Fibroblast of pulmonary artery (primary cell): ENCODE measurements at regions not wholly inside any gene's neighbourhood (a gene's known extent, or its start where the extent isn't known, plus 50 kb on each side); places are given as distances from the start of the nearest gene placed in this dataset.

ENCODE experiments used
- DNase-seq: peaks from one replicate; pipeline ENCODE4 v3.0.0-alpha.2; 2010; ENCODE audit warnings: low read depth
- H3K4me3 ChIP-seq: replicated peaks from 2 replicates; pipeline ENCODE4 v1.5.1; 2011; ENCODE audit warnings: low read depth, mild to moderate bottlenecking, control low read depth, low read length, moderate library complexity
- TF ChIP-seq, protein P1 (sequence below): IDR thresholded peaks from 2 replicates; pipeline ENCODE4 v1.5.1; 2011; ENCODE audit warnings: mild to moderate bottlenecking, control low read depth, low read length, inconsistent platforms; ENCODE audit errors: missing control alignments

DNA sequence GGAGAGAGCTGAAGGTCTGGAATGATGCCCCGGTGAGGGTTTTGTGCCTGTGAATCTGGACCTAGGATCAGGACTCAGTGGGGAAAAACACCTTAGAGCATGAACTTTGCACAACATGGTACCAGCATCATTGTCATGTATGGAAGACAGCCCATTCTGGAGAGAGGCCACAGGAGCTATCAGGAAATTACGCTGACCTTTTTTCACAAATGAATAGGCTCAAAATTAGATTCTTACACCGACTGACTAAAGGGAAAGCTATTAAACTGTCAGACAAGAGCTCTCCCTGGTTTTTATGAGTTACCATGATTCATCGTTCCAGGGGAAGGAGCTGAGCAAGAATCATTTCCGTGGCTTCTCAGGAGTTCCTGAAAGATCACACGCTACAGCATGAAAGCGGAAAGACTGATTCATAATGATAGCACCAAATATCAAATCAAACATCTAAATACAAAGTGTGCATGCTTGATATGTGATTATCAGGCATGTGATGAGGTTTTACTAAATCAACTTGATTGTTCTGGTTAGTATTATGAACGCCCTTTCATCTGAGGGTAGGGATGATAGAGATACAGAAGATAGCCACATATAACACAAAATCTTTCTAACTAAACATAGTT, 224.9 kb upstream of the SMLR1 start:
- DNase-seq, result peak; percentile 85
- H3K4me3 ChIP-seq, result no peak overlapping the region
- TF ChIP-seq, protein P1, sequence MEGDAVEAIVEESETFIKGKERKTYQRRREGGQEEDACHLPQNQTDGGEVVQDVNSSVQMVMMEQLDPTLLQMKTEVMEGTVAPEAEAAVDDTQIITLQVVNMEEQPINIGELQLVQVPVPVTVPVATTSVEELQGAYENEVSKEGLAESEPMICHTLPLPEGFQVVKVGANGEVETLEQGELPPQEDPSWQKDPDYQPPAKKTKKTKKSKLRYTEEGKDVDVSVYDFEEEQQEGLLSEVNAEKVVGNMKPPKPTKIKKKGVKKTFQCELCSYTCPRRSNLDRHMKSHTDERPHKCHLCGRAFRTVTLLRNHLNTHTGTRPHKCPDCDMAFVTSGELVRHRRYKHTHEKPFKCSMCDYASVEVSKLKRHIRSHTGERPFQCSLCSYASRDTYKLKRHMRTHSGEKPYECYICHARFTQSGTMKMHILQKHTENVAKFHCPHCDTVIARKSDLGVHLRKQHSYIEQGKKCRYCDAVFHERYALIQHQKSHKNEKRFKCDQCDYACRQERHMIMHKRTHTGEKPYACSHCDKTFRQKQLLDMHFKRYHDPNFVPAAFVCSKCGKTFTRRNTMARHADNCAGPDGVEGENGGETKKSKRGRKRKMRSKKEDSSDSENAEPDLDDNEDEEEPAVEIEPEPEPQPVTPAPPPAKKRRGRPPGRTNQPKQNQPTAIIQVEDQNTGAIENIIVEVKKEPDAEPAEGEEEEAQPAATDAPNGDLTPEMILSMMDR, result no peak

DNA sequence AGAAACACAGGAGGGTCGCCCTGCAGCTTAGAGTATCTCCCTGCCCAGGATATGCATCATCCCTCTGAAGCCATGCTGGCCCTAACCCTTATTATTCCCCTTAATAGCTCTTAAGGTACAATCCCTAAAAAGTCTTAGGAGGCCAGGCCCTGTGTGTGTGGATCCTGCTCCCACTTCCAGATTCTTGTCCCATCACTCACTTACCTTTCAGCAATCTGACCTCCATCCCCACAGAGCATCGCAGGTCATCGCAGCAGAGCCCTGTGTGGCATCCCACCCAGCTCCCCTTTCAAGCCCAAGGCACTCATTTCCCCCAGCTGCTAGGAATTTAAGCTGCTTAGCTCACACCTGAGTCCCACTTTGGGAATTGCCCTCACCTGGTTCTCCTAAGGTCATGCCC, 223.8 kb upstream of the SMLR1 start:
- no peak for DNase-seq
- TF ChIP-seq, protein P1, result no peak
- no peak overlapping the region for H3K4me3 ChIP-seq

DNA sequence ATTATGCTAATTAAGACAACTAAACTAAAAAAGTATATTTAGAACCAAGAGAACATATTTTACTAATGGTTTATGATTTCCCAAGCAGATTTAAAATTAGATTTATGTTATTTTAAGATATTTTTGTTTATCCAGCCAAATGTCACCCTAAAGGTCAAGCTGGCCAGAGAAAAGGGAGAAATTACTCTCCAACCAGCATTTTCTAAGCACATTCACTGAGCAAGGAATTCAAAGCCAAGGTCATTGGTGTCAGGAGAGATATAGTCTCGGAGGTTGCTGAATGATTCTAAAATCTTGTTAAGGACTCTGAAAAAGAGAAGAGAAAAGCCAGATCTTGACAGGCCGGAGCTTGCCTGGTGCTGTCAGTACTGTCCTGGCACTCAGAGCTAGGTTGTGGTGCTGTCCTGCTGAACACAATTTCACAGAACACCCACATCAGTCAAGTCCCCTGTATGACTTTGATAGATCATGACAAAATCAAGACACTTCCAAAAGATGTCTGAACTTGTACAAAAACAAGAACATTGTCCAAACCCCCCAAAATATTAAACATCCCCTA, 222.3 kb upstream of the SMLR1 start:
- no peak for DNase-seq
- TF ChIP-seq, protein P1, result no peak

DNA sequence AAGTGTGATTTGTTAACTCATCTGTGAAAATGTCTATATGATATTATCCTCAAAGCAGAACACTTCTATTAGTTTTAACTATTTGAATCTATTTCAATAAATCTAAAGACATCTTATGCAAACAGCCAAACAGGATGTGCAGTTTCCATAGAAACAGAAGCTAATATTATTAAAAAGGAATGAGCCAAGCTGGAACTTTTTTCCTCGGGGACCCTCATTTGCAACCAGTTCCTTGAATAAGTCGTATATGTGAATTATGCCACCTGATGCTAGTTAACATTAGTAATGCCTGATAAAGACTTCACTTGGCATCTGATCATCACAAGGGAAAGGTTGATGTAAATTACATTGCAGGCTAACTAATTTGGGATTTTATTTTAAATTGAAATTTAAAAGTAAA, 216.9 kb upstream of the SMLR1 start:
- TF ChIP-seq, protein P1, result no peak
- peak; percentile 31 for DNase-seq
- H3K4me3 ChIP-seq, result no peak overlapping the region

More for the DNA sequence above, 222.3 kb upstream of the SMLR1 start:
- H3K4me3 ChIP-seq, result no peak overlapping the region

DNA sequence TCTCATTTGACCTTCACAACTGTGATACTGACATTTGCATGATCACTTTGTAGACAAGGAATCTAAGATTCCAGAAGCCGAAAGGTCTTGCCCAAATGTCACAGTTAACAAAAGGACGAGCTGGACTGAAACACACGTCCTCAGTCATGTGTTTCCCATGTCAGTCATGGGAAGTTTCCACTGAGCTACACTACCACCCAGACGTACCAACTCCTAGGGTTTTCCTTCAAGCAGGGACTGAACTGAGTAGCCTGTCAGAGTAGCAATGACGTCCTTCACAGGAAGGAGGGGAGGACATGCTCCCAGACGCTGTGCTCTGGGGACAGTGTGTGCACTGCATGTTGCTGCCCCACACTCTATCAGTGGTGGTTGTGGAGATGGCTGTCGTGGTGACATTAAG, 215.8 kb upstream of the SMLR1 start:
- TF ChIP-seq, protein P1, result no peak
- no peak overlapping the region for H3K4me3 ChIP-seq
- no peak for DNase-seq

DNA sequence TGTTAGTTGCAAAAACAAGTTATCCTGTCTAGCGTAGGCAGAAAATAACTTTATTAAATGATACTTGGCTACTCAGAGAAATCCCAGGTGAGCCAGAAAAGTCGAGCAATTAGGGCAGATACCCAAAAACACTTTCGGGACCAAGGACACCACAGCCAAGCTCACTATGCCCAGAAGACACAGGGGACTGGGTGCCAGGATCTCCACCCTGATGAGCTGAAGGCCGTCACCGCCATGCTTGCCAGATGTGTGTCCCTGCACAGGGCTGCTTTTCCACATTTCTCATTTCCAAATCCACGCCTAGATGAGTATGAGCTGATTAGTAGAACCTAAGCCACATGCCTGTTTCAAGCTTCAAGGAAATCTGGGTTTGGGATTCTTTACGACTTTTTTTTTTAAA, 214.0 kb upstream of the SMLR1 start:
- DNase-seq, result no peak
- TF ChIP-seq, protein P1, result no peak
- H3K4me3 ChIP-seq, result no peak overlapping the region

DNA sequence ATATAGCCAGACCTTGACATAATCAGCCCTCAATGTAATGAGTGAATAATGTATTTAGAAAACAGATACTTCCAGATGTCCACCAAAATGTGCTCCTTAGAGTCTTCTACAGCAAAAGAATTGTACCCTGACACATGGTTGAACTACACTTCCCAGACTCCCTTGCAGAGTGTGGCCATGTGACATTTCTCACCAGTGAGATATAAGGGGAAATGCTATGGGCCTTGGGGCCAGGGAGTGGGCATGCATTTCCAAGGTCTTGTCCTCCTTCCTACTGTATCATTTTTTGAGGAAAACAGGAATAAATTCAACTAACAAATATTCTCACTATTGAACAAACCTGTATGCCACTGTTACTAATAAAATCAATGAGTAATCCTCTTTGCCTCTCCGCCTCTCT, 211.4 kb upstream of the SMLR1 start:
- no peak for DNase-seq
- TF ChIP-seq, protein P1, result no peak
- no peak overlapping the region for H3K4me3 ChIP-seq
